Vagina (tissue), 2 donors: ENCODE measurements at regions not wholly inside any gene's neighbourhood (a gene's known extent, or its start where the extent isn't known, plus 50 kb on each side); places are given as distances from the start of the nearest gene placed in this dataset.

Experiments
- POLR2A ChIP-seq, 2 donors: fragments of 450-650 bp; IDR thresholded peaks; one replicate each; pipeline ENCODE4 v1.6.1; 2017; ENCODE audit warnings: antibody characterized with exemption in 2 of 2, mild to moderate bottlenecking in 2 of 2, moderate library complexity in 2 of 2
- POLR2AphosphoS5 ChIP-seq, 2 donors: sonication (generic); formaldehyde crosslinking; IDR thresholded peaks; one replicate each; pipeline ENCODE4 v1.9.0; 2017; ENCODE audit warnings: antibody characterized with exemption in 2 of 2, mild to moderate bottlenecking in 2 of 2, low read depth in 1 of 2; ENCODE audit not compliant: insufficient read depth in 1 of 2
- TF ChIP-seq, protein P1 (sequence below), 3 experiments: fragments of 450-650 bp in 2 of 3; fragments of 200-600 bp in 1 of 3; sonication (generic) in 1 of 3; IDR thresholded peaks; one replicate each; pipeline ENCODE4 v1.5.1; 2017 to 2019; ENCODE audit warnings: antibody characterized with exemption in 3 of 3, mild to moderate bottlenecking in 2 of 3, moderate library complexity in 2 of 3

DNA sequence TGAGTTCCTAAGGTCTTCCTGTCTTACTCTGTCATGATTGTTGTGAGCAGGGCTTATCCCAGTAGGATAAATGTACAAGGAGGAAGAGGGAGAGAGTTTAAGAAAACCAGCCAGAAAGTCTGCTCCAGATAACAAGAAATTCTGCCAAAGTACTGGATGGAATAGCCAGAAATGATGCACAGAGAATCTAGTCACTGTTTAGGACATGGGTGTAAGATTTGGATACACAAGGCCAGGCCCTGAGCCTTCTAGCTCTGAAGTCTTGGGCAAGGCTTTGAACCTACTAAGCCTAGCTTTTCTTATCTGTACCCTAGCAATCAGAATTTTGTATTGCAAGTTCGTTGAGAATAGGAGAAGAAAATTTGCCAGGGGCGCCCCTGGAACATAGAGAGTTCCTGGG lies 180.4 kb upstream of the ROPN1 start:
- TF ChIP-seq, protein P1, sequence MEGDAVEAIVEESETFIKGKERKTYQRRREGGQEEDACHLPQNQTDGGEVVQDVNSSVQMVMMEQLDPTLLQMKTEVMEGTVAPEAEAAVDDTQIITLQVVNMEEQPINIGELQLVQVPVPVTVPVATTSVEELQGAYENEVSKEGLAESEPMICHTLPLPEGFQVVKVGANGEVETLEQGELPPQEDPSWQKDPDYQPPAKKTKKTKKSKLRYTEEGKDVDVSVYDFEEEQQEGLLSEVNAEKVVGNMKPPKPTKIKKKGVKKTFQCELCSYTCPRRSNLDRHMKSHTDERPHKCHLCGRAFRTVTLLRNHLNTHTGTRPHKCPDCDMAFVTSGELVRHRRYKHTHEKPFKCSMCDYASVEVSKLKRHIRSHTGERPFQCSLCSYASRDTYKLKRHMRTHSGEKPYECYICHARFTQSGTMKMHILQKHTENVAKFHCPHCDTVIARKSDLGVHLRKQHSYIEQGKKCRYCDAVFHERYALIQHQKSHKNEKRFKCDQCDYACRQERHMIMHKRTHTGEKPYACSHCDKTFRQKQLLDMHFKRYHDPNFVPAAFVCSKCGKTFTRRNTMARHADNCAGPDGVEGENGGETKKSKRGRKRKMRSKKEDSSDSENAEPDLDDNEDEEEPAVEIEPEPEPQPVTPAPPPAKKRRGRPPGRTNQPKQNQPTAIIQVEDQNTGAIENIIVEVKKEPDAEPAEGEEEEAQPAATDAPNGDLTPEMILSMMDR (IDR thresholded peaks at IDR 0.05): no peak
- TF ChIP-seq POLR2A (IDR thresholded peaks at IDR 0.05) (no peak), POLR2AphosphoS5 (IDR thresholded peaks at IDR 0.05; ENCODE audit: insufficient read depth in 1 of 2, low read depth in 1 of 2) (no peak)
